BJ (cell line): ENCODE measurements at regions not wholly inside any gene's neighbourhood (a gene's known extent, or its start where the extent isn't known, plus 50 kb on each side); places are given as distances from the start of the nearest gene placed in this dataset.

Experiments used
- CTCF ChIA-PET: fragments of 350-600 bp; formaldehyde crosslinking; extraction: SDS; loops from one replicate; lab custom pipeline; 2021; ENCODE audit warnings: antibody characterized with exemption, inconsistent platforms; lab: Yijun Ruan, JAX
- POLR2A ChIA-PET: fragments of 300-600 bp; sonication (Branson Sonifier 250); formaldehyde crosslinking; extraction: SDS; loops from one replicate; lab custom pipeline; 2021; ENCODE audit warnings: antibody characterized with exemption; lab: Charles Lee
- DNase-seq: peaks from one replicate; pipeline ENCODE4 v3.0.0-alpha.2; 2011; ENCODE audit warnings: low read depth
- H3K27me3 ChIP-seq: 2 replicates; pipeline ENCODE4 v1.6.0; 2011; ENCODE audit warnings: low read length; ENCODE audit not compliant: control insufficient read depth, insufficient read depth
- H3K36me3 ChIP-seq: 2 replicates; pipeline ENCODE4 v1.5.1; 2011; ENCODE audit warnings: low read length; ENCODE audit not compliant: control insufficient read depth, insufficient read depth
- H3K4me3 ChIP-seq: 2 replicates; pipeline ENCODE4 v1.5.1; 2011; ENCODE audit warnings: low read depth, mild to moderate bottlenecking, control low read depth, low read length
- TF ChIP-seq, protein P1 (sequence below): IDR thresholded peaks from 2 replicates; pipeline ENCODE4 v1.5.1; 2011; ENCODE audit warnings: low read depth, mild to moderate bottlenecking, control low read depth, inconsistent platforms, low read length, moderate library complexity; ENCODE audit not compliant: insufficient read depth

- H3K27me3 ChIP-seq: no peaks in the 10 kb centered on the region
- no peak for DNase-seq
- TF ChIP-seq, protein P1, sequence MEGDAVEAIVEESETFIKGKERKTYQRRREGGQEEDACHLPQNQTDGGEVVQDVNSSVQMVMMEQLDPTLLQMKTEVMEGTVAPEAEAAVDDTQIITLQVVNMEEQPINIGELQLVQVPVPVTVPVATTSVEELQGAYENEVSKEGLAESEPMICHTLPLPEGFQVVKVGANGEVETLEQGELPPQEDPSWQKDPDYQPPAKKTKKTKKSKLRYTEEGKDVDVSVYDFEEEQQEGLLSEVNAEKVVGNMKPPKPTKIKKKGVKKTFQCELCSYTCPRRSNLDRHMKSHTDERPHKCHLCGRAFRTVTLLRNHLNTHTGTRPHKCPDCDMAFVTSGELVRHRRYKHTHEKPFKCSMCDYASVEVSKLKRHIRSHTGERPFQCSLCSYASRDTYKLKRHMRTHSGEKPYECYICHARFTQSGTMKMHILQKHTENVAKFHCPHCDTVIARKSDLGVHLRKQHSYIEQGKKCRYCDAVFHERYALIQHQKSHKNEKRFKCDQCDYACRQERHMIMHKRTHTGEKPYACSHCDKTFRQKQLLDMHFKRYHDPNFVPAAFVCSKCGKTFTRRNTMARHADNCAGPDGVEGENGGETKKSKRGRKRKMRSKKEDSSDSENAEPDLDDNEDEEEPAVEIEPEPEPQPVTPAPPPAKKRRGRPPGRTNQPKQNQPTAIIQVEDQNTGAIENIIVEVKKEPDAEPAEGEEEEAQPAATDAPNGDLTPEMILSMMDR: no peak
- ChIA-PET POLR2A (no interaction called here), CTCF (interaction anchor here (1.2 kb wide), 1 partner anchor 15 kb away, joined by 3 read pairs; no protein-coding TSS in a partner anchor)
- H3K4me3 ChIP-seq: no peak overlapping the region
- no peaks in the 10 kb centered on the region for H3K36me3 ChIP-seq
These were observed 863.1 kb downstream of the RNF144A start for GRCh38 chr2:7780321-7780720.

GRCh38 chr2:7785700-7786099, 868.5 kb downstream of the RNF144A start:
- DNase-seq: no peak
- POLR2A ChIA-PET: no interaction called here

DNA sequence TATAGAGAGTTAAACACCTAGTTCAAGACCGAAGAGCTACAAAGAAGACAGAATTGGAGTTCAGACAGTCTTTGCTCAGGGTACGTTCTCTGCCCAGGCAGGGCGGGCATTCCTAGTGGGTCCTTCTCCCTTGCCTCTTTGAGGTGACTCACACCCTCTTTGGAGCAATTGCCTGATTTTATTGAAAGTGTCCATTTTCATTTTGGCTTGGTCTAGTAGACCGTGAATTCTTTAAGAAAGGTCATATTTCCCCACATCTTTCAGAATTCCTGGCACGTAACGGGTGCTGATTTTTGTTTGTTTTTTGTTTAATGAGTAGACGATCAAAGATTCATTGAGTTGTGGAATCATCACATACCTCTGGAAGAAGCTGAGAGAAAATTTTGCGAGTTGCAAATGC, 871.5 kb downstream of the RNF144A start:
- DNase-seq: no peak
- ChIA-PET POLR2A (no interaction called here), CTCF (no interaction called here)
- H3K36me3 ChIP-seq: no peaks in the 10 kb centered on the region
- TF ChIP-seq, protein P1: no peak
- no peaks in the 10 kb centered on the region for H3K27me3 ChIP-seq
- H3K4me3 ChIP-seq: no peak overlapping the region

More at GRCh38 chr2:7785700-7786099, 868.5 kb downstream of the RNF144A start:
- Histone ChIP-seq H3K27me3 (no peaks in the 10 kb centered on the region), H3K4me3 (no peak overlapping the region), H3K36me3 (no peaks in the 10 kb centered on the region)
- CTCF ChIA-PET: no interaction called here
- TF ChIP-seq, protein P1: no peak

DNA sequence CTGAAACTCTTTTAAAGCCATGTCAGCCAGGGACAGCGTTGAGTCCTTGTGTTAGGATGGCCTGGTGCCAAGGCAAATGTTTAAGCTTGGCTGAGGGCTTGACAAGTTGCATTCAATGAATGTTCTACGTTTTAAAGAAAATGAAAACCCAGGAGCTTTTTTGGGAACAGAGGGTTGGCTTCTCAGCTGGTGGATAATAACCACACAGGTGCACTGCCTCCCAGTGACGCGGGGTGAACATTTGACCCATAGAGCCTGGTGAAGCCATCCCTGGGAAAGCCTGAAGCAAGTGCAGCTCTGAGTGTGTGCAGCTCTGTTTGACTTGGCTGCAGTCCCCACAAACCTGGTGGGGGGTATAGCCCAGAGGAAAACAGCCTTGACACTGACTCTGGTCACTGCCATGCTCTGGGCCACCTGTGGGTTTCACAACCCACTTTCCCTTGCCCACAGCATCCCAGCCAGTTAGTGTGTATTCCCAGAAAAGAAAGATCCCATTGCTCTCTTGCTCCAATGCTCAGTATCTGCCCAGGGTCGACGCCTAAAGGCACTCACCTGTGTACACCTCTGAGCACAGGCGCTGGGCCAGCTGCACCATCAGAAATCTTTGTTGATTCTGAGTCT, 874.9 kb downstream of the RNF144A start:
- TF ChIP-seq, protein P1: no peak
- H3K4me3 ChIP-seq: no peak overlapping the region
- no peak for DNase-seq
- ChIA-PET CTCF (no interaction called here), POLR2A (no interaction called here)
- no peaks in the 10 kb centered on the region for H3K36me3 ChIP-seq
- H3K27me3 ChIP-seq: no peaks in the 10 kb centered on the region

DNA sequence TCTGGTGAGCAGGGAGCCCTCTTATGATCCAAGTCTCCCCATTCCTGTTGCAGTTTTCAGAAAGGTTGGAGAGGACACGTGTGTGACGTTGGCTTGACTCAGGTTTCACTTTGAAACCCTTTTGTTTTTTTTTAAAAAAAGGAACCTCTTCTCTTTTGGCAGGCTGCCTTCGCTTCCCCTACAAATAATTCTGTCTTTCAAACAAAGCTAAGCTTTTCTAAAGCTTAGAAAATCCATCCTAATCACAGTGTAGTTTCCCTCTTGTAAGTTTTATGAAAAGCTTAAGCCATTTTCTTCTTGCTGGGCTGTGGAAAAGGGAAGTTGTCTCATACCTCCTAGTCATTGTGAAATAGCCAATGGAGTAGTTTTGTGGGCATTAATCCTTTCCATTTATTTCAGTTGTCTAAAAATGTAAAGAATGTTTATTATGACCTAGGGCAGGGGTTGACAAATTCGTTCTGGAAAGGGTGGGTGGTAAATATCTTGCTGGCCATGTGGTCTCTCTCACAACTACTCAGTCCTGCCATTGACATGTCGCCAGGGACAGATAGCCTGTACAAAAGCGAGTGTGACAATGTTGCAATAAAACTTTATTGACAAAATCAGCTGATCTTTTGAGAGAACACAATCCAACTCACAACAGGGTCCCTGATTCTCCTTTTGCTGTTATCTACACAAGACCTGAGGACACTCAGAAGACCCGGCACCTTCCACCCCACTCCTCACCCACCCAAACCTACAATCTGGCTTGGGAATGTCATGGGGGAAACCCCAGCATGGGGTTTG, 878.8 kb downstream of the RNF144A start:
- no peak for DNase-seq
- Histone ChIP-seq H3K4me3 (no peak overlapping the region), H3K27me3 (no peaks in the 10 kb centered on the region), H3K36me3 (no peaks in the 10 kb centered on the region)
- TF ChIP-seq, protein P1: no peak
- ChIA-PET POLR2A (no interaction called here), CTCF (interaction anchor here (1.3 kb wide), 1 partner anchor 16 kb away, joined by 3 read pairs; no protein-coding TSS in a partner anchor)
